ENCODE measurements at regions not wholly inside any gene's neighbourhood (a gene's known extent, or its start where the extent isn't known, plus 50 kb on each side); places are given as distances from the start of the nearest gene placed in this dataset.

DNA sequence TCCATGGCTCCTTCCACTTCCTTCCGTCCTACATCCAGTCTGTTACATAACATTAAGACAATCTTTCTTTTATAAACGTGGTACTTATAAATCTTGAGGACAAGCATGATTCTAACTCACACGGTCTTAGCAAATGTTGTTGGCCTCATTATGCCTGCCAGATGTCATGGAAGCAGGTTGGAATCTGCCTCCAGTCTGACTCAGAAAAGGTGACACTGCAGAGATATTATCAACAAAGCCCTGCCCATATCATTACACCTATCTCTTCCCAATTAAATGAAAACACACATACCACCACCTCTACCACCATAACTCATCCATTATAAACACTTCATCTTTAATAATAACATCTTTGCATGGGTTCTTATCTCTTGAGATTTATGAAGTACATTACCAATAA, 334.7 kb upstream of the CHAC2 start:
- H3K27me3 ChIP-seq (ENCODE audit: control insufficient read depth, insufficient read depth, low read length), result no peaks in the 10 kb centered on the region
- no peak overlapping the region for H3K4me3 ChIP-seq (ENCODE audit: low read depth, low read length)
- ChIA-PET POLR2A (no interaction called here), CTCF (no interaction called here)
- H3K27ac ChIP-seq (ENCODE audit: low read depth, low read length), result no peak overlapping the region
- no peak for DNase-seq (ENCODE audit: low read depth, low spot score)
- no peaks in the 10 kb centered on the region for H3K9me3 ChIP-seq (ENCODE audit: control insufficient read depth, insufficient read depth, low read length)
- TF ChIP-seq, protein P1, sequence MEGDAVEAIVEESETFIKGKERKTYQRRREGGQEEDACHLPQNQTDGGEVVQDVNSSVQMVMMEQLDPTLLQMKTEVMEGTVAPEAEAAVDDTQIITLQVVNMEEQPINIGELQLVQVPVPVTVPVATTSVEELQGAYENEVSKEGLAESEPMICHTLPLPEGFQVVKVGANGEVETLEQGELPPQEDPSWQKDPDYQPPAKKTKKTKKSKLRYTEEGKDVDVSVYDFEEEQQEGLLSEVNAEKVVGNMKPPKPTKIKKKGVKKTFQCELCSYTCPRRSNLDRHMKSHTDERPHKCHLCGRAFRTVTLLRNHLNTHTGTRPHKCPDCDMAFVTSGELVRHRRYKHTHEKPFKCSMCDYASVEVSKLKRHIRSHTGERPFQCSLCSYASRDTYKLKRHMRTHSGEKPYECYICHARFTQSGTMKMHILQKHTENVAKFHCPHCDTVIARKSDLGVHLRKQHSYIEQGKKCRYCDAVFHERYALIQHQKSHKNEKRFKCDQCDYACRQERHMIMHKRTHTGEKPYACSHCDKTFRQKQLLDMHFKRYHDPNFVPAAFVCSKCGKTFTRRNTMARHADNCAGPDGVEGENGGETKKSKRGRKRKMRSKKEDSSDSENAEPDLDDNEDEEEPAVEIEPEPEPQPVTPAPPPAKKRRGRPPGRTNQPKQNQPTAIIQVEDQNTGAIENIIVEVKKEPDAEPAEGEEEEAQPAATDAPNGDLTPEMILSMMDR (IDR thresholded peaks at IDR 0.05; ENCODE audit: low read depth, low read length), result no peak

DNA sequence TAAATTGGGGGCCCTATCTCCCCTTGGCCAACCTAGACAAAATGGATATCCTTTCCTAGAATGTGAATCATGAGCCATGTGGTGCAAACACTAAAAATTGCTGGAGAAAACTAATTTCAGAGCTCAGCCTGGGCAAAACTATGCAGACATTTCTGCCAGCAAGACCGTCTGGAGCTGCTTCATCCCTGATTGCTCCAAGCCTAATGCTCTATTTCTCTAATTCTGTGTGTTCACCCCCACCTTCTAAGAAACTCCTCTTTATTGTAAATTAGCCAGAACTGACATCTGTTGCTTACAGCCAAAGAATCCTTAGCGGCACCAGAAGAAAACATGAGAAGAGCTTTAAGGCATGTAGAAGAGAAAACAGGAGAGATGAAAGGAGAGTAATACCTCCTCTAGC, 337.7 kb upstream of the CHAC2 start:
- Histone ChIP-seq H3K27ac (ENCODE audit: low read depth, low read length) (no peak overlapping the region), H3K4me3 (ENCODE audit: low read depth, low read length) (no peak overlapping the region), H3K9me3 (ENCODE audit: control insufficient read depth, insufficient read depth, low read length) (no peaks in the 10 kb centered on the region), H3K27me3 (ENCODE audit: control insufficient read depth, insufficient read depth, low read length) (no peaks in the 10 kb centered on the region)
- CTCF ChIA-PET, result interaction anchor here (1.3 kb wide), 1 partner anchor 310 kb away, joined by 4 read pairs; no protein-coding TSS in a partner anchor
- POLR2A ChIA-PET, result interaction anchor here (0.8 kb wide), 1 partner anchor 153 kb away, joined by 5 read pairs; no protein-coding TSS in a partner anchor
- no peak for DNase-seq (ENCODE audit: low read depth, low spot score)
- TF ChIP-seq, protein P1 (IDR thresholded peaks at IDR 0.05; ENCODE audit: low read depth, low read length), result no peak

DNA sequence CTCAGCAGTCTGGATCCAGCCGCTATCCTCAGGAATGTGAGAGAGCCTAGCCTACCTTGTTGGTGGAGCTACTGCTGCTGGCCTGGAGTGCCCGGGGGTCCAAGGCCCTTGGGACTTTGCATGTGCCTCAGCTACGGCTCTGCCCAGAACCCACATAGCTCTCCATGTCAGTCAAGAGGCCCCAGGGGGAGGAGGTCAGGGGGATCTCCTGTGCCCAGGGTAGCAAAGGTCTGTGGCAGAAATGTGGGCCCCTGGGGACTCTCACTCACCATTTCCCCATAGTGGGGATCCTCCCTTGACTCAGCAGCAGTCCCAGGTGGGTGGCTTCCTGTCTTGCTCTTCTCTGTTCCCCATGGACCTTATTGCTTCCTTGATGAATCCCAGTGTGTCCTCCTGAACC, 342.7 kb upstream of the CHAC2 start:
- Histone ChIP-seq H3K27ac (ENCODE audit: low read depth, low read length) (no peak overlapping the region), H3K4me3 (ENCODE audit: low read depth, low read length) (no peak overlapping the region), H3K9me3 (ENCODE audit: control insufficient read depth, insufficient read depth, low read length) (no peaks in the 10 kb centered on the region), H3K27me3 (ENCODE audit: control insufficient read depth, insufficient read depth, low read length) (no peaks in the 10 kb centered on the region)
- ChIA-PET POLR2A (no interaction called here), CTCF (interaction anchor here (1.1 kb wide), 1 partner anchor 315 kb away, joined by 3 read pairs; no protein-coding TSS in a partner anchor)
- DNase-seq (ENCODE audit: low read depth, low spot score), result no peak
- TF ChIP-seq, protein P1 (IDR thresholded peaks at IDR 0.05; ENCODE audit: low read depth, low read length), result no peak

DNA sequence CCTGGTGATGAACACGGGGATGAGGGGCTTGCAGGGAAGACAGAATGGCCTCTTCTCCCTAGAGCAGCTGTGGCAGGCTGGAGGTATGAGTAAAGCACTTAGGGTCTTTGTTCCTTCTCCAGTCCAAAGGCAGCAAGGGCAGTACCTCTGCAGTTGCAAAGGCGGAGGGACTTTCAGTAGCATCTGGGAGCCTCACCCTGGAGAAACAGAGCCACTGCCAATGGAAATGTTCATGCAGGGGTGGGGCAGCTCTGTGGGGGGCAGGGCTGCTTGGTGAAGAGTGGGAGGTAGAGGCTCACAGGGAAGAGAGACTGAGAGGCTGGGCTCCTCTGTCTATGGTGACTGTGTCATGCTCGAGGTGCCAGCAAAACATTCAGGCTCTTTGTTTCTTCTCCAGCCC, 344.1 kb upstream of the CHAC2 start:
- no peak overlapping the region for H3K4me3 ChIP-seq (ENCODE audit: low read depth, low read length)
- no peaks in the 10 kb centered on the region for H3K9me3 ChIP-seq (ENCODE audit: control insufficient read depth, insufficient read depth, low read length)
- no peaks in the 10 kb centered on the region for H3K27me3 ChIP-seq (ENCODE audit: control insufficient read depth, insufficient read depth, low read length)
- TF ChIP-seq, protein P1 (IDR thresholded peaks at IDR 0.05; ENCODE audit: low read depth, low read length), result no peak
- no peak overlapping the region for H3K27ac ChIP-seq (ENCODE audit: low read depth, low read length)
- POLR2A ChIA-PET, result no interaction called here
- CTCF ChIA-PET, result interaction anchor here (1.1 to 3.1 kb wide), 5 partner anchors 8 to 317 kb away, joined by 3 to 16 read pairs (median 5); no protein-coding TSS in a partner anchor
- DNase-seq (ENCODE audit: low read depth, low spot score), result no peak

DNA sequence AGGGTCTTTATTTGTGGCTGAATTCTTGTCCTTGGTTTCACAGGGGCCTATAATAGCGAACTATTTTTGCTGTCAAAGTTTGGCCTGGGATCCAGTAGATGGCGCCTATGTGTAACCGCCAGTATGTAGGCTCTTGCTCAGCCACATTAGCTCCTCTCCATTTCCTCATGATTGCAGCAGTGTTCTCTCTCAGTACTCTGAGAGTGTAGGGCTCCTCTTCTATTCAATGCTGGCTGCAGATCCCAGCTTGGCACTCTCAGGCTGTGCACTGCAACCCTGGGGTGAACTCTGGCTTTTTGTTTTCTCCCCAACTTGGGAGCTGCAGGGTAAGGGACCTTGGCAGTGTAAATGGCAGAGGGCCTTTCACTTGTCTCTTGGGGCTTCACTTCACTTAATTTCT, 344.6 kb upstream of the CHAC2 start:
- Histone ChIP-seq H3K9me3 (ENCODE audit: control insufficient read depth, insufficient read depth, low read length) (no peaks in the 10 kb centered on the region), H3K4me3 (ENCODE audit: low read depth, low read length) (no peak overlapping the region), H3K27me3 (ENCODE audit: control insufficient read depth, insufficient read depth, low read length) (no peaks in the 10 kb centered on the region), H3K27ac (ENCODE audit: low read depth, low read length) (no peak overlapping the region)
- TF ChIP-seq, protein P1 (IDR thresholded peaks at IDR 0.05; ENCODE audit: low read depth, low read length), result peak; percentile 69
- CTCF ChIA-PET, result interaction anchor here (0.5 to 3.1 kb wide), 6 partner anchors 68 to 325 kb away, joined by 3 to 16 read pairs (median 4); no protein-coding TSS in a partner anchor
- DNase-seq (ENCODE audit: low read depth, low spot score), result no peak
- POLR2A ChIA-PET, result no interaction called here

All from AG04450 (cell line).